Retinal pigment epithelial cell (primary cell): ENCODE measurements at regions not wholly inside any gene's neighbourhood (a gene's known extent, or its start where the extent isn't known, plus 50 kb on each side); places are given as distances from the start of the nearest gene placed in this dataset.

Source experiments
- DNase-seq: peaks from one replicate; pipeline ENCODE4 v3.0.0-alpha.2; 2010; ENCODE audit warnings: low read depth
- H3K4me3 ChIP-seq: 2 replicates; pipeline ENCODE4 v1.5.1; 2011; ENCODE audit warnings: mild to moderate bottlenecking, low read length, control low read depth, moderate library complexity
- CTCF ChIP-seq: conservative IDR thresholded peaks from 2 replicates; pipeline ENCODE4 v1.5.1; 2011; ENCODE audit warnings: low read depth, low read length, control low read depth, inconsistent platforms

GRCh38 chr4:14223461-14223860, 595.9 kb upstream of the BOD1L1 start:
- no peak for DNase-seq
- TF ChIP-seq CTCF: no peak
- H3K4me3 ChIP-seq: no peak overlapping the region

DNA sequence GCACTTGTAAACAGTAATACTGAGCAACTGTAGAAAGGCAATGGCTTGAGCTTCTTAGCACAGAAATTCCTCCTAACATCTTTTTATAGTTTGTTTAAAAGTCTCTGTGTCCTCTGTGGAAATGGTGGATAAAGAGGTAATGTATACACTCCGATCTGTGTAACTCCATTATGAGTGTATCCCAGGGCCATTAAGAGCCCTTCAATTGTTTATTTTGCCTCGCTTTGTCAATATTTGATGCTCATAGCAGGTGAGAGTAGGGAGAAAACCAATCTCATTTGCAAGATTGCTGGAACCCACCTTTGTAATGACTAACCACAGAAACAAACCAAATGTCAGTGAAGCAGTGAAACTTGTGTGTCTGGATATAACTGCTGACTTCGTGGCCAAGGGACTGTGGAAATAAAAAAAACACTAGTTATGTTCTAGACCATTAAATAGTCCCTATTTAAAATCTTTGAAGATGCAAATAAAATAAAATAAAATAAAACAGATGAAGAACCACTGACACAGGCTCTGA, 598.2 kb upstream of the BOD1L1 start:
- no peak for TF ChIP-seq CTCF
- no peak for DNase-seq
- H3K4me3 ChIP-seq: no peak overlapping the region

- TF ChIP-seq CTCF: no peak
- DNase-seq: no peak
- H3K4me3 ChIP-seq: no peak overlapping the region
Observed at GRCh38 chr4:14233126-14233525, 605.6 kb upstream of the BOD1L1 start.

DNA sequence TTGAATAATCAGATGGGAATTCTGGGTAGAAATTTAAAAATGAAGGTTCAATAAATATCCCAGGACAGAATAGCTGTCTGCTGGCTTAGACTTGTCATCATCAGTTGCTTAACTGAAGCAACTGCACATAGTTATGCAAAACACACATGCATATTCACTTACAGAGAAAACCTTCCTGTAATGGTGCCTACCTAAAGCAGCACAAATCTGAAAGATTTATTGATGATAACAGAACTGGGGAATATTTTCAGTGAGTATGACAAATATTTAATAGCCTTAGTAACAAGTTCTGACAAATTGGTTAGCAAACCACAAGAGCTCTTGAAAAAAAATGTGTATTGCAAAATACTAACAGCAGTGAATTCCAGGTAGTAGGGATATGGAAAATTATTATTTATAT, 606.8 kb upstream of the BOD1L1 start:
- no peak overlapping the region for H3K4me3 ChIP-seq
- no peak for DNase-seq
- no peak for TF ChIP-seq CTCF

- no peak for TF ChIP-seq CTCF
- no peak overlapping the region for H3K4me3 ChIP-seq
- no peak for DNase-seq
Observed at GRCh38 chr4:14236359-14236758, 608.8 kb upstream of the BOD1L1 start.

GRCh38 chr4:14237911-14238310, 610.4 kb upstream of the BOD1L1 start:
- DNase-seq: no peak
- no peak overlapping the region for H3K4me3 ChIP-seq
- TF ChIP-seq CTCF: no peak

GRCh38 chr4:14241574-14241973, 614.0 kb upstream of the BOD1L1 start:
- TF ChIP-seq CTCF: no peak
- no peak for DNase-seq
- no peak overlapping the region for H3K4me3 ChIP-seq
